Hepatocyte (in vitro differentiated cells): ENCODE measurements at regions not wholly inside any gene's neighbourhood (a gene's known extent, or its start where the extent isn't known, plus 50 kb on each side); places are given as distances from the start of the nearest gene placed in this dataset.

Experiments used
- CTCF ChIP-seq: fragments of 200-600 bp; sonication (generic); IDR thresholded peaks from 2 replicates; pipeline ENCODE4 v1.5.1; 2016; ENCODE audit warnings: antibody characterized with exemption, mild to moderate bottlenecking; ENCODE audit not compliant: poor library complexity
- EZH2 ChIP-seq: fragments of 200-600 bp; sonication (generic); IDR thresholded peaks from 2 replicates; pipeline ENCODE4 v1.6.1; 2016; ENCODE audit warnings: antibody characterized with exemption, mild to moderate bottlenecking, borderline replicate concordance

DNA sequence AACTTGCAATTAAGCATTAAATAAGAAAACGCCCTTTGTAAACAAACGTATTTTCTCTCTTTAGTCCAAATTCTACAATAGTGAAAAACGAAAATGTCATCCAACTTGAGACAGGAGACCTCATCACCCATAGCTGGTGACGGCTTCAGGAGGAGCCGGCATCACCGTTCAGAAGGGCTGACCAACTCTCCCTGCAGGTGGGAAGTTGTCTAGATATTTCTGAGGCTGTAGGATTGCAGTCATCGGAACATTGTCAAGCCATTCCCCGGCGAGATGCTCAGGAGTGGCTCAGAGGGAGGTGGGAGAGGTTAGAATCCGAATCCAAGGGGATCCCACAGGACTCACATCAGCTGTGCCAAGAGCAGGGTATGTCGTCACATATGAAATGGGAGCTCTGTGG lies 76.7 kb downstream of the RBFOX3 start:
- TF ChIP-seq CTCF: no peak
- TF ChIP-seq EZH2: no peak
